ENCODE measurements at regions not wholly inside any gene's neighbourhood (a gene's known extent, or its start where the extent isn't known, plus 50 kb on each side); places are given as distances from the start of the nearest gene placed in this dataset.

DNA sequence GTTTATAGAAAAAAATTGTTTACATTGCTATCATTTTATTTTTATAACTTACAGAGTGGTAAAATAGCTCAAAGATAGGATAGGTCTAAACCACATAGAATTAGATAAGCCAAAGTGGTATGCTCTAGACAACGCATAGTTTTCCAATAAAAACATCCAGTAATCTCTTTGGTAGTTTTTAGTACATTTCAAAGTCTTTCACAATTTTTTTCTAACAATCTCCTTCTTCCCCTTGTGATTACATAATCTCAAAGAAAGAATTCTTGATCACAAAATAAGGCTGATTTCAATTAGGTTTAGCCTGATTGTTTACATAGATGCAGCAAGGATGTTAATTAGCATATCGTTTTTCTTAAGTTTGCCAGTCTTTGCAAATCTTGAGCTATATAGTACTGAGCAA is 460.0 kb downstream of the FUT8 start:
- TF ChIP-seq, protein P1, sequence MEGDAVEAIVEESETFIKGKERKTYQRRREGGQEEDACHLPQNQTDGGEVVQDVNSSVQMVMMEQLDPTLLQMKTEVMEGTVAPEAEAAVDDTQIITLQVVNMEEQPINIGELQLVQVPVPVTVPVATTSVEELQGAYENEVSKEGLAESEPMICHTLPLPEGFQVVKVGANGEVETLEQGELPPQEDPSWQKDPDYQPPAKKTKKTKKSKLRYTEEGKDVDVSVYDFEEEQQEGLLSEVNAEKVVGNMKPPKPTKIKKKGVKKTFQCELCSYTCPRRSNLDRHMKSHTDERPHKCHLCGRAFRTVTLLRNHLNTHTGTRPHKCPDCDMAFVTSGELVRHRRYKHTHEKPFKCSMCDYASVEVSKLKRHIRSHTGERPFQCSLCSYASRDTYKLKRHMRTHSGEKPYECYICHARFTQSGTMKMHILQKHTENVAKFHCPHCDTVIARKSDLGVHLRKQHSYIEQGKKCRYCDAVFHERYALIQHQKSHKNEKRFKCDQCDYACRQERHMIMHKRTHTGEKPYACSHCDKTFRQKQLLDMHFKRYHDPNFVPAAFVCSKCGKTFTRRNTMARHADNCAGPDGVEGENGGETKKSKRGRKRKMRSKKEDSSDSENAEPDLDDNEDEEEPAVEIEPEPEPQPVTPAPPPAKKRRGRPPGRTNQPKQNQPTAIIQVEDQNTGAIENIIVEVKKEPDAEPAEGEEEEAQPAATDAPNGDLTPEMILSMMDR (IDR thresholded peaks at IDR 0.05; ENCODE audit: insufficient read depth, low read length, poor library complexity, severe bottlenecking): no peak
- no peak for TF ChIP-seq EZH2phosphoT487 (conservative IDR thresholded peaks at IDR 0.05; ENCODE audit: low read length)

All from SU-DHL-6 (cell line).